NCI-H1092 treated with DMSO at 0.1 percent for 48 hours (cell line): ENCODE measurements at regions not wholly inside any gene's neighbourhood (a gene's known extent, or its start where the extent isn't known, plus 50 kb on each side); places are given as distances from the start of the nearest gene placed in this dataset.
A peak's percentile ranks its signal among the peaks of the same experiment; 100 is the strongest.
"Not testable (repeated sequence)": the region's sequence is repeated elsewhere in the genome, so short reads cannot be mapped to it uniquely, and the experiment has no call there.

ENCODE experiments used
- DNase-seq: peaks from one replicate; lab custom pipeline; 2025; lab: John Stamatoyannopoulos, UW

DNA sequence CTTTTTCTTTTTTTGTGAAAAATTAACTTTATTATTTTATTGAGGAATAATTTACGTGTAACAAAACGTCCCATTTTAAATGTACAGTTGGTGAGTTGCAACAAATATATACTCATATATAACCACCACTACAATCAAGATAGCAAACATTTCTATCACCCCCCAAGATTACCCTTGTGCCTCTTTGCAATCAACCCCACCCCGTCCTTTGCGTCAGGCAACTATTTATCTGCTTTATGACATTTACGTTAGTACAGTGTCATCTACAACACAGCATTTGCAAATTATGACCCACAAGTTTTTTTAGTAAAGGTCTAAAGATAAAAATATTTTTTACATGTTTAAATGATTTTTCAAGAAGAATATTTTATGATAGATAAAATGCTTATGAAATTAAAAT is 485.6 kb upstream of the SOX9 start:
- no peak for DNase-seq

DNA sequence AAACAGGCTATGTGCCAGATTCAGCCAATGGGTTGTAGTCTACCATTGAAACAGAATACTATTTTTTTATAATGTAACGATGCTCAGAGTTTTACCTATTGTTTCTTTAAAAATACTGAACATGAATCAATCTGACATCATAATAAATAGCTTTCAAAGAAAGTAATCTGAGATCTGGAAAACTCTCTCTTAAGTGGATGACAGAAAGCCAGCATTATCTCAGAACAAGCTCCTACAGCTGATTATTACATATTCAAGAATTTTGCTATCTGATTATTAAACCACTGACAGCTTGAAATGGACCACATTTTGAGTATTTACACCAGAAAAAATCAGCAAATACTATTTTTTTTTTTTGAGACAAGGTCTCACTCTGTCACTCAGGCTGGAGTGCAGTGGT is 484.2 kb upstream of the SOX9 start:
- no peak for DNase-seq

DNA sequence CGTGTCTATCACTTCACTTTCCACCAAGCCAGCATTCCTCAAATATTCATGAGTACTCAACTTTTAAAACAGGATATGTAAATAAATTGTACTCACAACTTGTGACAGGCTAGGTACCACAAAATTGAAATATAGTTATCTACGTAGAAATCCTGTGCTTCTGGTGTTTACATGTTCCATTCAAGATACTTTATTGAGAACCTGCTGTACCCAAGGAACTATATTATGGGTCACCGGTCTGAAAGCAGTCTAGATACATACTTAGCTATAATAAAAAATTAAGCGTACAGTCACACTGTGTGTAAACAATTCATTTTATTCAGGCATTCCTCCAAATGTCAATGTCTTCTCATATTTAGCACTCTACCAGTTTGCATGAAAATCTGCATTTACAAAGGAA is 482.2 kb upstream of the SOX9 start:
- no peak for DNase-seq

DNA sequence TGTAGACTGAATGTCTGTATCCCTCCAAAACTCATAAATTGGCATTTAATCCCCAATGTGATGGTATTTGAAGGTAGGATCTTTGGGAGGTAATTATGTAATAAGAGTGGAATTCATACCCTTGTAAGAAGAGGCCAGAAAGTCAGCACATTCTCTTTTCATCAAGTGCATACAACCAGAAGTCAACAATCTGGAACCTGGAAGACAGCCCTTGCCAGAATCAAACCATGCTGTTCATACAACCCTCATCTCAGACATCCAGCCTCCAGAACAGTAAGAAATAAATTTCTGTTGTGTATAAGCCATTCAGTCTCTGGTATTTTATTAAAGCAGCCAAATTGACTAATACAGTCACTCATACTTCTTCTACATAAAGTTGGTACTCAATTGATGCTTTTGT is 481.0 kb upstream of the SOX9 start:
- no peak for DNase-seq

DNA sequence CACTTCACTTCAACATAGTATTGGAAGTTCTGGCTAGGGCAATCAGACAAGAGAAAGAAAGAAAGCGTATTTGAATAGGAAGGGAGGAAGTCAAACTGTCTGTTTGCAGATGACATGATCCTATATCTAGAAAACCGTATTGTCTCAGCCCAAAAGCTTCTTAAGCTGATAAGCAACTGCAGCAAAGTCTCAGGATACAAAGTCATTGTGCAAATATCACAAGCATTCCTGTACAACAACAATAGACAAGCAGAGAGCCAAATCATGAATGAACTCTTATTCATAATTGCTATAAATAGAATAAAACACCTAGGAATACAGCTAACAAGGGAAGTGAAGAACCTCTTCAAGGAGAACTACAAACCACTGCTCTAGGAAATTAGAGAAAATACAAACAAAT is 473.9 kb upstream of the SOX9 start:
- DNase-seq, result not testable (repeated sequence)

DNA sequence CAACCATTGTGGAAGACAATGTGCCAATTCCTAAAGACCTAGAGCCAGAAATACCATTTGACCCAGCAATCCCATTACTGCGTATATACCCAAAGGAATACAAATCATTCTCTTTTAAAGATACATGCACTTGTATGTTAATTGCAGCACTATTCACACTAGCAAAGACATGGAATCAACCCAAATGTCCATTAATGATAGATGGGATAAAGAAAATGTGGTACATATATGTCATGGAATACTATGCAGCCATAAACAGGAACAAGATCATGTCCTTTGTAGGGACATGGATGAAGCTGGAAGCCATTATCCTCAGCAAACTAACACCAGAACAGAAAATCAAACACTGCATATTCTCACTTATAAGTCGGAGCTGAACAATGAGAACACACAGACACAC is 472.5 kb upstream of the SOX9 start:
- DNase-seq, result not testable (repeated sequence)

DNA sequence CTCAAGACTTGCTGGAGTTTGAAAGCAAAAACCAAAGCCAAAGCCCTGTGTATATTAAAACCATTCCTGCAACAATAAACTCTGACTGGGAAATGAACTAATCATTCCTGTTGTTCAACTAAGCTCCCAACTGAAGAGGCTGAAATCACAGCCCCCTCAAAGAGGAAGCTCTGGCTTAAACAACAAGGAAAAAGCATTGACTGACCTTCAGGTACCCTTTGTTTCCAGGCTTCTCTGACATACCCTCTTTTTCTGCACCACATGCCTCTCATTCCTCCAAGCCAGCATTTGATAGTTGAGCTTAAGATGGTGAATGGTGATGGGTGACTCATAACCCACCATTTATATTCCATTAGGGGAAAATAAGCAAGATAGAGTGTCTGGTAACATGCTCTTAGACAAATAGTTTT is 470.9 kb upstream of the SOX9 start:
- DNase-seq, result no peak

DNA sequence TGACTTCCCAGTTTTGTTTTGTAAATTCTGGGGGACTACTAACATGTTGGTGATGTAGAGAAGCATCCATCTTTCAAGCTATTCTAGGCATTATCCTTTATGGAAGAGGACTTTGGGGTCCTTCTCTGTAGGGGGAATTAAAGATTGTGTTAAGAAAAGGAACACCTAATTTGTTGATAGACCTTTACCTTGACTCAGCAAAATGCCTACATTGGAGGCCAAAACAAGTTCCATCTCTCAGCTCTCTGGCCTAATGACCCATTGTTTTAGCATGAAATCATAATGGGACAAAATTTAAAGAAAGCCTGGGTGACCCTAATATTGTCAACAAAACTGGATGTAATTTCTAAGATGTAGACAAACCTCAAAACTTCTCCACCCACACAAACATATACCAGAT is 465.3 kb upstream of the SOX9 start:
- DNase-seq, result no peak

DNA sequence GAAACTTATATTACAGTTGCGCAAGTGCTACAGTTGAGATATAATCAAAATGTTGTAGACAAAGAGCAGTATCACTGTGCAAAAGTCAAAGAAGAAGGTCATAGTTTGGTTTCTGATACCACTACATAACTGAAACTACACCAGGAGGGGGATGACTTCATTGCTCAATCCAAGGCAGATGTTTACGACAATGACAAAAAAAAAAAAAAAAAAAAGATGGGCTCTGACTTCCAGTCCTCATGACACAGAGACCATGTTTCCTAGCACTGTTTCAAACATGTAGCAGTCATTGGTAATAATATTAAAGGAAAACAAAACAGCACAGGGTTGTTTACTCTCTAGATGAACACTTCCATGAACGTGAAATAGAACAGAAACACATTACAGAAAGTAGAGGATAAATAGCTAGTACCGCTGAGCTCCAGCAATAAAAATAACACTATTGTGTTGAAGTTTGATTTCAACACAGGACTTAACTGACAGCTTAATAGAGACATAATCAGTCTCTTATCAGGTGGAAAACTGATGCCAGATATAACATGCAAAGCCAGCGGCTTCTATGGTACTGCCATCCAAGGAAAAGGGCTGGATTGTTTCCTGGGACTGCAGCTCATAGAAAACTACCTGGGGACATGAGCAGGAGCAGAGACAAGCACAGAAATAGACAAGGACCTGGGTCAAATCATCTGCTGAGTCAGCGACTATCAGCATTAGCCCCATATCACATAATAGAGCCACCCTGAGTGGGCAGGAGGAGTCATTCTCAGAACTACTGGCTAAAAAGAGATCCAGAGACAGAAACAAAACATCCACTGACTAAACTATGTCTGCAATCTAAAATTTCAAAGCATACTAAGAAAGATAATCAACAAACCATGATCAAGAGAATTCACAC is 463.6 kb upstream of the SOX9 start:
- no peak for DNase-seq

DNA sequence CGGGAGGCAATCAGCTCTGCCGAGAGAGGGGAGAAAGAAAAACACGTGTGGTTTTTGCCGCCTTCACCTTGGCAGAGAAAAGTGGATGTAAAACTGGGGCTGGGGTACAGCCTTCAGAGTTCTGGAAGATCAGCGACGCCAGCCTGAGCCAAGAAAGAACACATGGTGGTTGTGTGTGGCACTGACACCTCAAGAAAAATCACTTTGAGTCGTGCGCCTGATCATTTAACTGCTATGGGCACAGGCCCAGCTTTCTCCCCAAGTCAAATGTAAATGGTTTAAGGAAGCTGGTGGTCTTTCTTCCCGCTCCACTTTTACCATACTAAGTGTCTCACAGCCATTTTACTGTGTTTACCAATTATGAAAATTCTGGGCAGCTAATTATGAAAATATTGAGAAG is 461.8 kb upstream of the SOX9 start:
- no peak for DNase-seq

DNA sequence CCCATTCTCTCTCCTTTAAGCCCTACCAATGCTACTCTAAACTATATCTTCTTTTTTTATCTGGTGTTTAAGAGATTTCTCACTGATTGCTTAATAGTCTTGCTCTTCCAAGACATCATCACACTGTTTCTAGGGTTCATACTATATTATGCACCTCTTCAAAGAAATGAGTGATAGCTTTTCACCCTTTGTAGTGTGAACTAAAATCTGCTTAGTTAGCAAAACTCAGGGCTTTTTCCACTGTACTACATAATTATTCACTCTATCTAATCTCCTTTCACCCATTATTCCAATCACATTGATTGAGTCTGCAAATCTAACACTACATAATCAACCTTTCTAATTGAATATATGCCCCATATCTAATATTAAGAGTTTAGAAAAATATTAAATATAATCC is 456.0 kb upstream of the SOX9 start:
- DNase-seq, result no peak

DNA sequence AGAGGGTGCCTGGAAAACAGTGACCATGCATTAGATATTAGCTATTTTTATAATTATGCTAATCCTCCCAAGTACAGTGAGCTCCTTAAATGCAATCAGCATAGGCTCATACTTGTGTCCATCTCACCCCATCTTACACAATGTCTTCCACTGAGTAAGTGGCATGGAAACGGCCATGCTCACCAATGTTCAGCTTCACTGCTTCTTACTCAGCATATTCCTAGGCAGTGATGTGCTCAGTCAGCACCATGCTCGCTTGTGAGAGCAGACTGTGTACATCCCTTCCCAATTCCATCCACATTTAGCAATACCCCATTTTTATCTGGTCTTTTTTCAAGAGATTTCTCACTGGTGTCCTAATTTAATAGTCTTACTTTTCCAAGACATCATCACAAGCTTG is 454.8 kb upstream of the SOX9 start:
- DNase-seq, result no peak

DNA sequence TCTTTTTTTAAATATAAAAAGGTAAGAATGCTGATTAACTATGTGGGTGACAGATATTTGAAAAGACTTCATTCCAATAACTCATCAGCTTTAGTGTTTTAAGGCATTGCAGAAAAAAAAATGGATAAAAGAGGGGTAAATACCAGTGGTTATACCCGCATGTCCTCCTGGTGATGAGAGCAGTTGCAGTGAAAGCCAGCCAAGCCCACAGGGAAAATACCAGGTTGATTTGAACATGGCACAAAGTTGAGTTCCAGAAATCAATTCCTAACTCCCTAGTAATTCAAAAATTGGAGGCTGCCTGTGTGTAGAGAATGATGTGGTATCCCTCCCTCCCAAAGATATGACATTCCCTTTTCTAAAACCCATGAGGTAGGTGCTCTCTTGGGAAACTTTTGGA is 453.2 kb upstream of the SOX9 start:
- DNase-seq, result no peak

DNA sequence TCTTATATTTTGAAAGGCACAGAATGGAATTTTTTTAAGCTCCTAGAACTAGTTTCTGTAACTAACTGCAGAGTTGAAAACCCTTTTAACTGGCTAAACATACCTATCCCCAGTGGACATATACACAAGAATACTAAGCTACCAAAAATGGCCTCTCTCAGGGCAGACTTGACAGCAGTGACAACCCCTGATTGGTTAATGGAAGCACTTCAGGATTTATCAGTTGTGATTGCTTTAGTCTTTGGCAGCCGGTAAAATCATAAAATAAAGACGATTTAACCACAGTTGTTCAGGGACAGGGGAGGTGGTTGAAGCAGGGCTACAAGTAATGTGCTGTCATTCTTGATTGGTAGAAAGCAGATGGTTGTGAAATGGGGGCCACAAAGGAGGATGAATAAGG is 452.0 kb upstream of the SOX9 start:
- no peak for DNase-seq

DNA sequence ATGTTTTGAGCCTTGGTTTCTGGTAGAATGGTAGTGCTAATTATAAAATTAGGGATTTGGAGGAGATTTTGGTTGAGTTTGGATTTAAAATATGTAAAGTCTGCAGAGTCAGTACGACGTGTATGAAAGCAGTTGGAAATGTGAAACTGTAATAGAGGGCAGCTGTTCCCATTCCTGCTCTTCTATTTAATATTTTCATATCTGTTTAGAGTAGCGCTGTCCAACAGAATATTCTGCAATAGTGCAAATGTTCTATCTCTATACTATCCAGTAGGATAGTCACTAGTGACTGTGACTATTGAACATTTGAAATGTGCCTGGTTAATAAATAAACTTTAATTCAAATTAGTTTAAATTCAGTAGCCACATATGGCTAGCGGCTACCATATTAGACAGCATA is 443.4 kb upstream of the SOX9 start:
- DNase-seq, result no peak

DNA sequence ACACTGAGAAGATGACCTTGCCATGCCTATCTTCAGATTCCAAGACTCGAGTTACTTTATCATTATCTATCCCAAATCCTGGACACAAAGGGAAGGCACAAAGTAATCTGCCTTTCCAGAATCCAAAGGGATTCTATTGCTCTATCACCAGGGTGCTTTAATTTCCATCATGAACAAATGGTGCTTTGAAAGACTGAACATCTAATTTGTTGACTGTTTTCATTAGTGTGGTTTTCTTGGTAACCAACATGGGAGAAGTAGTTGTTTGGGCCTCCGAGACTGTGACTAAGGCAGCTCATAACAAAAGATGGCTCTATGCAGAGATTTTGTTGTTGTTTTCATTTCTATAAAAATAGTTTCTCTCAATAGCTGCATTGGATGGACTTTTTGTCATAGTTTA is 441.0 kb upstream of the SOX9 start:
- DNase-seq, result no peak

DNA sequence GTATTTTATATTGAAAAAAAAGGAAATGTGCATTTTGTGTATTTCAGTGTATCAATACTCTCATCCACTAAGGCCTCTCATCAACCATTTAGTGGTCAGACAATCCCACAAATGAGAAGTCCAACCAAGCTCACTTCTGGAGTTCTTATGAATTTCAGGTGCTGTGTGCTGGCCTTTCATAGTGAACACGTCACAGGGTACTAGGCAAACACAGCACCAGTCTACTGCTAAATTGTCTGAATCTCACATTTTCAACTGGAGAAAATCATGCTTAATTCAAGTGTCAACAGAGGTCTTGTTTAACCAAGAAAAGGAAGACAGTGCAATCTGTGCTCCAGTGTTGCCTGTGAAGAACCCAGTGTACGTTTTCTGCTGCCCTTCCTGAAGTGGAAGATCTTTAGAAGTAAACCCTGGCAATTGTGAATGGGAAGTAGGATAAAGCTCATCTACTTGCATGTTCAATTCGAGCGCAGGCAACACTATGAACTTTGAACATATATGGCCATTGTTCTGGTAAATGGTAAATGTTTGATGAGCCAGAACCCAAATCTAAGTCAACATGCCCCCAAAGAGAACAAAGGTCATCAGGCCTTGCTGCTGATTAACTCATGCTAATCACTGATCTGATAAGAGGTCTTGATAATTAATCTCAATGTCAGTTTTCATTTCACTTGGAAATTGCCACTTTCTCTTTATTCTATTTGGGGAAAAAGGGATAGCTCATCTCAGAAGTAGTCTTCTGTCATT is 439.2 kb upstream of the SOX9 start:
- no peak for DNase-seq

DNA sequence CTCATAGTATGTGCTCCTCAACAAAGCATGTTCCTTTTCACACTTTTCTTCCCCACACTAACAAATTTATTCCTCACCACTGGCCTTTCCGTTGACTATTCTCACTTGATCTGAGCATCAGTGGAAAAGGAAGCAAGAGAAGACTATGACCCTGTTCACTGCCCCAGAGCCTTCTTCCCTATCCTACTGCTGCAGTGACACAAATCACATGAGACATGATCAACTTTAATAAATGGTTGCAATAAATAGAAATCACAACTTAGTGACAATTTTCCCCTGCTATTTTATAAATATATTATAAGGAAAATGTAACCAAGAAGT is 438.7 kb upstream of the SOX9 start:
- DNase-seq, result no peak

DNA sequence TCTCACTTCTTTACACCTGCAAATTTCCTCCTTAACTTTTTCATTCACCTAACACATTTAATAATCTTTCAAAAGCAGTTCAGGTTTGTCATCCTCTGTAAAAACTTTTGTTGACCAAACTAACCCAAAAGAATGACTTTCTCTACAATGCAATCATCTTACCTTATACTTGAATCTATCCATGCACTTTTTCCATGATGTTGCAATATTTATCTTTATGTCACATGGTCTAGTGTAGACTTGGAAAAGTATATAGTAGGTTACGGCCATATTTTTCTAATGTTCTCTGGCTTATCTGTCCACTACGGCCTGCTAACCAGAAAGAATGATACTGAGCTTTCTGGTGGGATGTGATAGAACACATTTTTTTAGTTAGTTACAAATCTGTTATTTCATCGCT is 431.0 kb upstream of the SOX9 start:
- no peak for DNase-seq

DNA sequence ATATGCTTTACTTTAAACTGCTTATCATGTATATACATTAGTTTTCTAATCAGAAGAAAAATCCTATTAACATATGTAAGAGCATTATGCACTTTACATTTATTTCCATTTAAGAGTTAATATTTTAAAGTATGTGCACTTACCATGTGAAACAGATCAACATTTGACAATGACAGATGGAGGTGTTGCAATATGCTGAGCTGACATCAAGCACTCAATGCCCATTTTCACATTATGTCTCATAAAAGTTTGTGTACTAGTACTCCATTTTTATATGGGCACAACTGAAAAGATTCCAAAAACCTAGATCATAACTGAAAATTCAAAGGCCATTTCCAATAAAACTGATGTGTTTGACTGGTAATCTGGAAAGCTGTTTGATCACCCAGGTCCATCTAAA is 420.9 kb upstream of the SOX9 start:
- DNase-seq, result no peak

DNA sequence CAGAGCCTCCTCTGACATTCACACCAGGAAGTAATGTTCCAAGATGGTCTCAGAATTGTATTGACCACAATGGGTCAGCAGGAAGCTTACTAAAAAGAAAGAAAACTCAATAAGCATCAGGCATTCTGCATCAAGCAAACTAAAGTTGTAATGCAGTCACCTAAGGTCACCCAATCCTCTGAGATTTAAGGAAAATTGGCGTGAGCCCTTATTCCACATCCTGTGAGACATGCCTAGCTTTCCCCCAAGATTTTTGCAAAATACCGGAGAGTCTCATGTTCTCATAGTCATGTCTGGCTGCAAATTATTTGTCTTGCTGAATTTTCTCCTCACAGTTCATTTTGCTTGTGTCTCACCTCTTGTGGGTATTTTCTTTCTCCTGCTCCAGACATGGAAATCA is 417.1 kb upstream of the SOX9 start:
- DNase-seq, result no peak

DNA sequence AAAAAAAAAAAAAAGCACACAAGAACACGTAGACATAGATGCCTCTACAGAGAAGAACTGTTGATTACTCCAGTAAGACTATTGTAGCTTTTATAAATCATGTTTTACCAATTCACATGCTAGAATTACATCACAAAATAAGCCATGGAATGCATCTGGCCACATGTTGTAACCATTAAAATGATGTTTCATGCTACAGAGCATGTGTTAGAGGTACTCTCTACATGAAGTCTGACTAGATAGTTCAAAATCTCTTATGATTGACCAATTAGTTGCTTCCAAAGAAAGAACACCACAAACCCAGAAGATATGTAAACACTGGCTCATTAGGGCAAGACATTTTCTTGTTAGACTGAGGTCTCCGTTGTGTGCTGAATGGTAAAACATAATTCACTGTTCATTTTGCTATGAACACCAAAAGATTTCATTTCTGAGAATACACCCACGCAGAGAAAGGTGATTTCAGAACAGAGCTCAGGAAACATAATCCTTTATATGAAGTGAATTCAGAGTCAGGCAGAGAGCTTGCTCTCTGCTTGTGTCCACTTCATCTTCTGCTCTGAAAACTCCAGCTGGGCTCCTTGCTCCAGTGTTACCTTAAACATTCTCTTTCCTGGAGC is 411.4 kb upstream of the SOX9 start:
- peak; percentile 51 for DNase-seq

DNA sequence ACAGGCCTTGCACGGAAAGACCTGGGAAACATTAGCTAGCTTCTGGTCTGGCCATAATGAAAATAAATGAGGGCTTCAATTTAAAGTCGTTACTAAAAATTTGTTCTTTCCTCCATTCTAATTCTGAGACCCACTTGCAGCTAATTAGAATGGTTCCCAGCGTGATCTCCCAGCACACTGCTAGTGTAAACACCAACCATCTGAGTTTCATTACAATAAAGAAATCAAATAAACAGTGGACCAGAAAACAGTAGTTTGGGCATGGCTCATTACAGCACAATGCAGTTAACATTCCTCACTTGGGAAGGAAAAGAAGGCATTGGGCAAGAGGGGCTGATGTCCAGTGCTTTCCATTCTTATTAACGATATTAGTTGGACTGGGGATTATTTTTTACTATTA is 410.9 kb upstream of the SOX9 start:
- DNase-seq, result peak; percentile 51
